ES-I3 (cell line): ENCODE measurements at regions not wholly inside any gene's neighbourhood (a gene's known extent, or its start where the extent isn't known, plus 50 kb on each side); places are given as distances from the start of the nearest gene placed in this dataset.

Source experiments
- H3K36me3 ChIP-seq: 2 replicates; pipeline ENCODE4 v1.6.1; 2013; ENCODE audit warnings: mild to moderate bottlenecking, low read length, control low read depth, moderate library complexity; ENCODE audit not compliant: insufficient read depth
- H3K4me1 ChIP-seq: 2 replicates; pipeline ENCODE4 v1.6.1; 2013; ENCODE audit warnings: mild to moderate bottlenecking, control low read depth, low read length; ENCODE audit not compliant: insufficient read depth
- H3K9ac ChIP-seq: 2 replicates; pipeline ENCODE4 v1.6.1; 2013; ENCODE audit warnings: low read depth, mild to moderate bottlenecking, low read length, moderate library complexity
- H3K9me3 ChIP-seq: 2 replicates; pipeline ENCODE4 v1.6.1; 2013; ENCODE audit warnings: mild to moderate bottlenecking, low read length, moderate library complexity; ENCODE audit not compliant: control insufficient read depth, insufficient read depth

DNA sequence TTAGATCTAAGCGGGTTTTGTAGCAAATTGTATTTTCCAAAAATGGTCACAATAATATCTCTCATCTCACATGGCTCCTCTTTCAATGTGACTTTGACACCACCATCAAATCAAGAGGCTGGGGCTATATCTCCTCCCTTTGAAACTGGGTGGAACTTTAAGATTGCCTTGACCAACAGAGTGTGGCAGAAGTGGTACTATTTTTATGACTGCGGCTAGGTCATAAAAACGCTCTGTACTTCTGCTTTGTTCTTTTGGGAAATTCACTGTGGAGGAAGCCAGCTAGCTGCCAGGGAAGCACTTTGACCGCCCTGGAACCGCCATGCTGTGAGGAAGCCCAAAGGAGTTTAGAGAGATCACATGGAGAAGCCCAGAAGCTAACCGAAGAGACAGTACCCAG, 50.7 kb upstream of the ACOT11 start:
- H3K4me1 ChIP-seq: peaks cover 9% of the 10 kb centered on the region; the same call in 1 of the 2 replicates
- H3K36me3 ChIP-seq: no peaks in the 10 kb centered on the region
- H3K9ac ChIP-seq: no peak overlapping the region
- no peaks in the 10 kb centered on the region for H3K9me3 ChIP-seq

DNA sequence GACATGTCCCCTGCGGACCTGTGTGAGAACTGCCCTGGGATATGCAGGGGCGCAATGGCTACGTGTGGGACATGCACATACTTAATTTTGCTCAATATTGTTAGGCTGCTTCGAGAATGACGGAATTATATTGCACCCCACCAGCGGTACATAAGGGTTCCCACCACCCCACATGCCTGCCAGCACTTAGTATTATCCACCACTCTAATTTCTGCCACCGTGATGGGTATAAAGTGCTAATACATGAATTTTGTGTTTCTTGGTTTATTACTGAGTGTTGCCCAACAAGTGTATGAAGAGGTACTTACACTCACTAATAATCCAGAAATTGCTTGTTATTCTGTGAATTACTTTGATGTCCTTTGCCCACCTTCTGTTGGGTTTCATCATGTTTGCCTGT, 52.1 kb upstream of the ACOT11 start:
- H3K36me3 ChIP-seq: no peaks in the 10 kb centered on the region
- H3K4me1 ChIP-seq: peaks cover 15% of the 10 kb centered on the region
- no peak overlapping the region for H3K9ac ChIP-seq
- no peaks in the 10 kb centered on the region for H3K9me3 ChIP-seq

DNA sequence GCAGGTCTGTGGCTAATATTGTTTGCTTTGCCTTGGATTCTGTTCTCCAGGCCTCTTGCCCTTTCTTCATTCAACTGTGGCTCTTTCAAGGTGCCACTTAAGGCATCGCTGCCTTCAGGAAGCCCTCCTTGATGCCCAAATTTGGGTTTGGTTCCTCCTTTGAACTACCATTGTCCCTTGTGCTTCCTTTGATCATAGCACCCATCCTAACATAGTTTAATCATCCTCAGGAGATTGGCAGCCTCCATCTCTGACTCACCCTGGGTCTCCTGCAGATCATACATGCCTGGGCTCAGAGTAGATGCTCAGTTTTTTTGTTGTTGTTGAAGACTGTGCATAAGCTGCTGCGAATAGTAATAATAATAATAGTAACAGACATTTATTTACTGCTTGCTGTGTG, 54.4 kb upstream of the ACOT11 start:
- H3K9me3 ChIP-seq: no peaks in the 10 kb centered on the region
- no peak overlapping the region for H3K9ac ChIP-seq
- H3K4me1 ChIP-seq: peaks cover 24% of the 10 kb centered on the region
- no peaks in the 10 kb centered on the region for H3K36me3 ChIP-seq

DNA sequence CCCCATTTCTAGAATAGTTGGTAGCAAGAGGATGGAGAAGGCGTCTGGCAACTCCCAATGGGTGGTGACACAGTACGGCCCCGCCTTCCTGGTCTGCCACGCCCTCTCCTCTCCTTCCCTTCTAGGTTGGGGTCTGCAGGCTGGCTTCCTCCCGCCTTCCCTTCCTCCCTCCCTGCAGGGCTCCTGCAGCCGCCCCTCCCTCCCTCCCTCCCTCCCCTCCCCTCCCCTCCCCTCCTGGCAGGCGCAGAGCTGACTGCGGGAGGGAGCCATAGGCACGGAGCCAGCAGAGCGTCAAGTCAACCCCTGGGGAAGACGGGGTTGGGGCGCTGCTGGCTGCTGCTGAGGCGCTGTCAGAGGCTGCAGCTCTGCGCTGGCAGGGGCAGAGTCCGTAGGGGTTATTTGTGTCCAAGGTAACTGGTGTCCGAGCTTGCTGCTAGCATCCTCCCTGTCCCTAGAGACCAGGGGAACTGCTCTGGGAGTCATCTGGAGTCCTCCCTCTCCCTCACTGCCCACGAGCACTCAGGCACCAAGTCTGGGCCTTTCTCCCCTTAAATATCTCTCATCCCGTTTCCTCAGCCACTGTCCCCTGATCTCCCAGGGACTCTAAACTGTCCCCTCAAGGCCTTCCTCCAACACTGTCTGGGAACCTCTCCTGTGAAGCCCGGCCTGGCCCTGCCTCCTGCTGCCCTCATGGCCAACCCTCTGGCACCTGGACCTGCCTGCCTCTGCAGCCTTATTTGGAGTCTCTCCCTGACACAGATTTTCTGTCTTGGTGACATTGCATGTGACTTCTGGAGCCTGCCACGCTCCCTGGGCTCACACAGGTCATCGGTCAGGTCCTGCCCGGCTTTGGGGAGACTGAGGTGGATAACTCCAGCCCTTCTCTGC, 57.4 kb upstream of the ACOT11 start:
- Histone ChIP-seq H3K4me1 (peaks cover 23% of the 10 kb centered on the region), H3K36me3 (no peaks in the 10 kb centered on the region), H3K9me3 (no peaks in the 10 kb centered on the region), H3K9ac (0 out of 2 replicates have a peak overlapping the region, but pooled peaks have one; percentile 17)

DNA sequence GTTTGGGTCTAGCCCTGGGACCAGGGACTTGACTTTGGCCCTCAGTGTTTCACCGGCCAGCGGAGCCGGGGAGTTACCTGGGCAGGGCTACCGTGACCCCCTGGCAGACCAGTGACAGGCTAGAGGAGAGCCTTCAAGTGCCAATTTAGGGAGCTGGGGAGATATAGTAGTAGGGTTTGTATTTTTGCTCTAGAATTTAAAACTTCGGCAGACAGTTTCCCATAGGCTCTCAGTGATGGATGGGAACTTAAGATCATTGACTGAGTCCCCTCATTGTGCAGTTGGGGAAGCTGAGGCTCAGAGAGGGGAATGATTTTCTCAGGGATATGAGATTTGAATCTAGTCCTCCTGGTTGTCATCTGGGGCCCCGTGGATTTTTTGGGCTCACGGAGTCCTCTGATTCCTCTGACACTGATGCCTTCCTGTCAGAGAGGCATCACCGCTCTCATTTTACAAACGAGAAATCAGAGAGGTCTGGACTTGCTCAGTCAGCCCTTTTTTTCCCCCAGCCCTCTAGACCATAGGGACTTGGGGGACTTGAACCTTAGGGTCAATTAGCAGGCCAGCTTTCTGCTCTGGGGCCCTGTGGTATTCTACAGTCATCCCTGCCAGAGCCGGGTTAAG, 58.3 kb upstream of the ACOT11 start:
- Histone ChIP-seq H3K36me3 (no peaks in the 10 kb centered on the region), H3K9me3 (no peaks in the 10 kb centered on the region), H3K4me1 (peaks cover 23% of the 10 kb centered on the region), H3K9ac (no peak overlapping the region)

DNA sequence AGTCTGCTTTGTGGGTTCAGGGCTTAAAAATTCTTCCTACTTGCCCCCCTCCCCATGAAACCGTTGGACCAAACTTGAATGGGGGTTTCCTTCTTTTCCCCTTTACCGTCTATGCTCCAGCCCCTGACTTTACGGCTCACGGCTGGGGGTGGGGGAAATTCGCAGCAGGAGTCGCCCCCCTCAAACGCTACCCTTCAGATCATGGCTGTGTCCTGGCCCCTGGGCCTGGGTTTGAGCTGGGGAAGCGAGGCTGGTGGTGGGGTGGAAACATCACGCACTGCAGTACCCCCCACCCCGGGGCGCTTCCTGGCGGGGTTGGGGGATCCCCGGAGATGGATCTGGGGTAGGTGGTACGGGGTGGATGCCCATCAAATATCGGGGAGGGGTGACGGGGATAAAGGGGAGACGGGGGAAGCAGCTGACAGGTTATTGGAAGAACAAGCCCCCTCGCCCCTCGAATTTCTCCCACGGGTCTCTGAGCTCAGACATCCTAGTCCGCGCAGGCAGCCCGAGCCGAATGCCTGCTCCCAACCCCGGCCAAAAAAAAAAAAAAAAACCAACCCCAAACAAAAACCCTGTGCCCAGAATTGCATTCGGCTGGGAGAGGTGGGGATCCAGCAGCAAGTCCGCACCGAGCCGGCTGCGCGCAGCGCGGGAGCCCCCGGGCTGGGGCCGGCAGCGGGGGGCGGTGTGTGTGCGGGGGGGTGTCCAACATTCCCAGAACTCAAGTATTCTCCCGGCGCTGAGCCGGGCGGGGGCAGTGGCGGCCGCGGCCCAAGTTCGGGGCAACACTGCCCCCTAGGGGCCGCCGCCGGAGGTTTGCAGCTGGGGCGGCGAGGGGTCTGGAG, 59.0 kb upstream of the ACOT11 start:
- H3K36me3 ChIP-seq: no peaks in the 10 kb centered on the region
- peaks cover 23% of the 10 kb centered on the region for H3K4me1 ChIP-seq
- H3K9ac ChIP-seq: peak overlapping the region; percentile 68
- no peaks in the 10 kb centered on the region for H3K9me3 ChIP-seq

DNA sequence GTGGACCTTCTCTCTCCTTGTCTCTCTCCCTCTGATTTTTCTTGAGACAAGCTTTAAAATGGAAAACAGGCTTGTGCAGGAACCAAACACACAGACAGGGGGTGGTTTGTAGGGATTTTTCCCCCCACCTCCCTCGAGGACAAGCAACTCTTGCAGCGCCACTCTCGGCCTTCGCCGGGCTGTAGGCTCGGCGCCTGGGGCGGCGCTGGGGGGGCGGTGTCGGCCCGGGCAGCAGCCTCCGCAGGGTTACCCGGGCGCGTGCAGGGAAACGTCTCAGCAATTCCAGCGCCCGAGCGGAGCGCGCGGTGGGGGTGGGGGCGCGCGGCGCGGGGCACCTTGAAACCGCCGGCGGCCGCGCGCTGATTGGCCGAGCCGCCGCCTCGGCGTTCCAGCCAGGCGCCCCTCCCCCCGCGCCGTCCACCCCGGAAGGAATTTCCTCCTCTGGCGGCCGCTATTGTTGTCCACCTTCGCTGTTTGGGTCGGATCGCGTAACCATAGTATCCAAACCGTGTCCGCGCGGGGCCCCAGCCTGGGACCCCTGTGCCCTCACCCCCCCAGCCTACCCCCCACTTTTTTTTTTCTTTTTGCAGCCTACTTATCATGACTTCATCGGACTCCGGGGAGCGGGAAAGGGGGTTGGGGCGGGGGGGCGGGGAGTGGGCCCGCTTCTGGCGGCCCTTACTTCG, 59.8 kb upstream of the ACOT11 start:
- Histone ChIP-seq H3K9ac (peak overlapping the region; percentile 80), H3K36me3 (no peaks in the 10 kb centered on the region), H3K4me1 (peaks cover 23% of the 10 kb centered on the region), H3K9me3 (no peaks in the 10 kb centered on the region)

DNA sequence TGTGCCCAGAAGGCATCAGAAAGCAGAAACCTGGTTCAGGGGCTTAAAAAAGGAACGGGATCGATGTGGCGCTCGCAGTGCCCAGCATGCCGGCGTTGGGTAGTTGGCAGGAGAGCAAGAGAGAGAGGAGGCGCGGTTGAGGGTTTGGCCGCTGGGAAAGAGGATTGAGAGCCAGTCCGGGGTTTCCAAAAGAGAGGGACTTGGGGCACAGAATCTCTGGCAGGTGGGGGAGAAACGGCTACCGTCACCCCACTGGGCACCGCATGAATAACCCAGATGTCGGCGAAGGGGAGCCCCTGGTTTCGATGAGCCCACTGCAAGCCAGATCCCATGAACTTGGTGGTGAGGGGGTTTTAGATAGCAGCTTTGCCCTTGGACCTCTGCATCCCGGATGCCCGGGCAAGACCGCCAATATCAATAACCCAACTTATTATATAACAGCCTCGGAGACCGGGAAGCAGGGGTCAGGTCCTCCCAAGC, 60.4 kb upstream of the ACOT11 start:
- Histone ChIP-seq H3K9ac (peak overlapping the region; percentile 80), H3K4me1 (peaks cover 23% of the 10 kb centered on the region), H3K9me3 (no peaks in the 10 kb centered on the region)

DNA sequence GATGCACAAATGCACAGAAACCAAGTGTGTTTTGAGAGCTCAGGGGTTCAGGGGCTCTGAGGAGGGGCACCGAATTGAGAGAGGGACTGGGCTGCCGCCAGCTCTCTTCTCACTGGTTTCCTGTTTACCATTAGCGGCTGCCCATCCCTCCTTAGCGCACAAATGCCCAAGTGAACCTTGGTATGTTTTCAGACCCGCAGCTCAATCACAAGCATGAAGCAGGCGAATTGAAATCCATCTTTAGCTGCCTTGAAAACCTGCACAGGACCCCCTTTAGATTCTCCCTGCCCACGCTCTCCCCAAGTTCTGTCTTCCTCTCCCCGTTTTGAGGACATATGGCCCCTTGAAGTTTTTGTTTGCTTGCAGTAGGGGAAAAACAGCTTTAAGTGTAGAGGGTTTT, 61.1 kb upstream of the ACOT11 start:
- peak overlapping the region; percentile 80; the same call in 1 of the 2 replicates for H3K9ac ChIP-seq
- no peaks in the 10 kb centered on the region for H3K36me3 ChIP-seq
- no peaks in the 10 kb centered on the region for H3K9me3 ChIP-seq
- H3K4me1 ChIP-seq: peaks cover 23% of the 10 kb centered on the region

More for the DNA sequence above, 60.4 kb upstream of the ACOT11 start:
- no peaks in the 10 kb centered on the region for H3K36me3 ChIP-seq

DNA sequence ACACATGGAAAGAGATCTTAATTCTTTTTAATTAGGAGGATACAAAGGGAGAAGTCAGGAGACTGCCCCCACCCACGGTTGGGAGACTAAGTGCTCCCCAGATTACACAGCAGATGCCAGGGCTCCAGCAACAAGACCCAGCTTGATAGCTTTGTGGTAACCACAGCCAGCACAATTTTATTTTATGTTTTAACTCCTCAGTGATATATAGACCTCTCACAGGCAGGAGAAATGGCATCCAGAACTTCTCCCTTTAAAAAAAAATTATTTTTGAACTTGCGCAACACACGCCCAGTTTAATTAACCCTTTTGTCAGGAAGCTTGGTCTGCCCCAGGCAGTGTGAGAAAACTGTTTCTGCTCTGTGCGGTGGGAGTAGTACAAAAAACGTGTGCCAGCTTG, 62.6 kb upstream of the ACOT11 start:
- Histone ChIP-seq H3K36me3 (no peaks in the 10 kb centered on the region), H3K9me3 (no peaks in the 10 kb centered on the region), H3K4me1 (peaks cover 25% of the 10 kb centered on the region; the same call in 1 of the 2 replicates), H3K9ac (no peak overlapping the region)

DNA sequence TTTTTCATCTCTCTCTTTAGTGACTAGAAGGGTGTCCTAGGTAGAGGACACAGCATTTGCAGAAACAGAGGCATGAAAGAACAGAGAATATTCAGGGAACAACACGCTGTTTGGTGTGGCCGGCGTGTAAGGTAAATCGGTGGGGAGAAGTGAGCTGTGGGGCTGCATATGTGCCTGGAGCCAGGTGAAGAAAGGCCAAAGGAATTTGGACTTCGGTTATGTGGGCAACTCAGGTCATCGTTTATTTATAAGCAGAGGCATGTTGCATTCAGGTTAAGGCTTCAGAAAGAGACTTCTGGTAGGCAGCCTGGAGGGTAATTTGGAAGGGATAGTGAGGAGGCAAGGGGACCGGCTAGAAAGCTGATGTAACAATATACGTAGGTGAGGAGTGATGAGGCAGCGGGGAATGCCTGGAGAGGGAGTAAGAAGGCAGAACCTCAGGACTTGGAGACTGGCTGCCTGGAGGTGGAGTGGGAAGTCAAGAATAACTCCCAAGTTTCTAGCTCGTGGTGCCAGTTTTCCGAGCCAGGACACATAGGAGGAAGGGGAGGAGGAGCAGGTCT, 64.1 kb upstream of the ACOT11 start:
- Histone ChIP-seq H3K4me1 (peaks cover 28% of the 10 kb centered on the region), H3K9me3 (no peaks in the 10 kb centered on the region), H3K36me3 (no peaks in the 10 kb centered on the region), H3K9ac (no peak overlapping the region)

DNA sequence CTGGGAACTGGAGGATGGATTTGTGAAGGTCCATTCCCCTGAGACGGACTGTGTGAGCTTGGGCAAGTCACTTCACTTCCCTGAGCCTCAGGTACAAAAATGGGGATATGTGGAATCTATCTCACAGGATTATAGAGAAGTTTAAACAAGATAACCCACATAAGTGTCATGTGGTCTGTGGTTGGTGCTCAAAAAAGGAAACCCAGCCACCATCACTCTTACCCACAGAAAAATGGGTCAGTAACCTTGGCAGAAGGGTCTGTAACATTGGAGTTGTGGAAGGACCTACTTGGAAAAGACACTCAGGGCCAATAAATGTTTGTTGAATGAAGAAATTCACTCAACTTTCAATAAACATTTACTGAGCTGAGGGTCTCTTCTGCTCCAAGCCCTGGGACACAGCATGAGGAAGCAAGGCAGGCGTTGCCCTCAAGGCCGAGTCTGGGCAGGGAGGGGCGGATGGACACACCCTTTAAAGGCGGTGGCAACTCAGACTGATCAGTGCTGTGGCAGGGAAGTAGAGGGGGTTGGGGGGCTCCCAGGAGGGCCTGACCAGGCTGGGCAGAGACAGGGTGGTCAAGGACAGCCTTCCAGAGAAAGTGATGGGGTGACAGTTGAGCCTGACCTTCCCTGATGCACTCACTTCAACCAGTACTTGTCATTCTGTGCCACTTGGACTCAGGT, 66.7 kb upstream of the ACOT11 start:
- H3K4me1 ChIP-seq: peaks cover 37% of the 10 kb centered on the region
- no peaks in the 10 kb centered on the region for H3K36me3 ChIP-seq
- H3K9me3 ChIP-seq: no peaks in the 10 kb centered on the region
- H3K9ac ChIP-seq: no peak overlapping the region

DNA sequence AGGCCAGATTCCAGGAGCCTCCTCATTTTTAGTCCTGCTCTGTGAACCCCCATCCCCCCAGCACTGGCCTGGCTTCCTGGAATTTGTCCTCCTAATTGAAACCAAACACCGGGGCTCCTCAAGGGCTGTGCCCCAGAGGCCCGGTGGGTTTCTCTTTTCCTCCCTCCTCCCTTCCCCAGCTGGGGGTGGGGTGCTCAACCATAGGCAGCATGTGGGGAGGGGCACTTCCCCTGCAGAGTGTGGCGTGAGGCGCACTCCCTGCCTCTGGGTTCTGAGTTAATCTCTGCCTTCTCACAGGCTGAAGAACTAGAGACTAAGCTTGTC, 67.5 kb upstream of the ACOT11 start:
- H3K9ac ChIP-seq: no peak overlapping the region
- no peaks in the 10 kb centered on the region for H3K36me3 ChIP-seq

More for the DNA sequence above, 67.5 kb upstream of the ACOT11 start:
- H3K9me3 ChIP-seq: no peaks in the 10 kb centered on the region
- H3K4me1 ChIP-seq: peaks cover 40% of the 10 kb centered on the region
